ENCODE measurements at regions not wholly inside any gene's neighbourhood (a gene's known extent, or its start where the extent isn't known, plus 50 kb on each side); places are given as distances from the start of the nearest gene placed in this dataset.

DNA sequence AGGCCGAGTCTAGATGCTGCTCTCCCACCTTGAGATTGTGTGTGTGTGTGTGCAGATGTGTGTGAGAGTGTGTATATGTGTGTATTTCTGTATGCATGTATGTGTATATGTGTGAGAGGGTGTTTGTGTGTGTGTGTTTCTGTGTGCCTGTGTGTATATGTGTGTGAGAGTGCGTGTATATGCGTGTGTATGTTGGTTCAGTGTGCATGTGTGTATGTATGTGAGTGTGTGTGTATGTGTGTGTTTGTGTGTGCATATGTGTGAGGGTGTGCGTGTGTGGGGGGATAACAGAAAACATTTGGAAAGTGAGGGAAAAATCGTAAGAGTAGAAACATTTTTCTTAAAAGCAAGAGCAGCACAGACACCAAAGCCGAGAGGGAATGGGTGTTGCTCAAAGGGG lies 309.1 kb downstream of the NDUFA10 start:
- no peak for DNase-seq (ENCODE audit: low read depth in 2 of 2)

- no peak for DNase-seq (ENCODE audit: low read depth in 2 of 2)
Measured at GRCh38 chr2:239715606-239716005, 309.5 kb downstream of the NDUFA10 start.

- DNase-seq (ENCODE audit: low read depth in 2 of 2) = no peak
Measured at GRCh38 chr2:239715202-239715601, 309.9 kb downstream of the NDUFA10 start.

DNA sequence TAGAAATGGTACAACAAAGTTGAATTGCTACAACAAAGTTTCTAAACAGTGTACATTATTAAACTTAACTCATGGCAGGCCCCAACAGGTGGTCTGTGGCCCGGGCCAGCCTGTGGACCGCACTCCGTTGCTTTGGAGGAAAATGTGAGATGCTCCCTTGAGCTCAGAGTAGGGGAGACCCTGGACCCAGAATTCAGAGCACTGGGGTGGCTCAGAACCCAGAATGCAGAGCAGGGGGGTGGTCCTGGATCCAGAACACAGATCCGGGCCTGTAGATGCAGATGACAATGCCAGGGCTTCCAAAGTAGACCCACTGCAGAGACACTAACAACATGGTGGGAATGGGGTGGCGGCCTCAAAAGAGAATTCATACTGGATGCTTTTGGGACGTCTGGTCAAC lies 311.0 kb downstream of the NDUFA10 start:
- DNase-seq (ENCODE audit: low read depth in 2 of 2) = no peak

DNA sequence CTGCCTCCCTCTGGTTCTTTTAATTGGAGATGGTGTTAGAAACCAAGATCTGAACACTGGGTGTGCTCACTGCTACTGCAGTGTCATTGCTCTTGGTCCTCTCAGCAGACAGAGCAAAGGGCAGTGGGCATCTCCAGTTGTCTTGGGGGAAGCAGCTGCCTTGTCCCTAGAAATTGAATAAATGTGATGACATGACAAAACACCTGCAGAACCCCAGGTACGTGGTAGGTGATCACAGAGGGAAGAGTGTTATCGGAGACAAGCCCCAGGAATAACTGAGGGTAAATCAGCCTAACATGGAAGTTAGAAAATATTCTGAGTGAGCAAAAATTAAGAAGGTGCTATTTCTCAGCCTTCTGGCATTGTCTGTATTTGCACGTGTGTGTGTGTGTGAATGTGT lies 311.9 kb upstream of the HDAC4 start:
- DNase-seq (ENCODE audit: low read depth in 2 of 2) = no peak

DNA sequence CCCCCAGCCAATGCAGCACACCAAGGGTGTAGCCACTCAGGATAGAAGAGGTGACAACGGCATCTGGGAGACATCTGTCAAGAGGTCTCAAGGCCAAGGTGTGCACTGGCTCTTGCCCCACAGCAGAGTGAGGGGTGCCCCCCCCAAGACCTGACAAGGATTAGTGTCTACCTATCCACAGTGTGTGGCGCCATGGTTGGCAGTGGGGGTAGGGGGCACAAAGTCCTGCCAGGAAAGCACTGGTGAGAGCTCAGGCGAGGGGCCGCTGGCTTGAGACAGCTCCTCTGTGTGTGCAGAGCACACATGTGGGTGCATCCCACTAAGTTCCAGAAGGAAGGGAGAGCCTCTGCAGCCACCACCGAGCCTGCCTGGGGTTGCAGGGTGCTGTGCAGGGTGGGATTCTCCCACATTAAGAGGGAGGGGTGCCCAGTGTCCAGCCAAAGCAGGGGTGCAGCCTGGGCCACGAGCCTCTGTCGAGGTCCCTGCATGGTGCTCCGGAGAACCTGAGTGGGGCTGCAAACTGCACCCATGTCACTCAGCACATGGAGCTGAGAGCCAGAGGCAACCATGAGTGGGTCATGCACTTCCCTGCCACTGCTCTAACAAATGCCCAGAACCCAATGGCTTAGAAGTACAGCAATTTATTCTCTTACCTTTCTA lies 311.2 kb upstream of the HDAC4 start:
- DNase-seq (ENCODE audit: low read depth in 2 of 2) = no peak

DNA sequence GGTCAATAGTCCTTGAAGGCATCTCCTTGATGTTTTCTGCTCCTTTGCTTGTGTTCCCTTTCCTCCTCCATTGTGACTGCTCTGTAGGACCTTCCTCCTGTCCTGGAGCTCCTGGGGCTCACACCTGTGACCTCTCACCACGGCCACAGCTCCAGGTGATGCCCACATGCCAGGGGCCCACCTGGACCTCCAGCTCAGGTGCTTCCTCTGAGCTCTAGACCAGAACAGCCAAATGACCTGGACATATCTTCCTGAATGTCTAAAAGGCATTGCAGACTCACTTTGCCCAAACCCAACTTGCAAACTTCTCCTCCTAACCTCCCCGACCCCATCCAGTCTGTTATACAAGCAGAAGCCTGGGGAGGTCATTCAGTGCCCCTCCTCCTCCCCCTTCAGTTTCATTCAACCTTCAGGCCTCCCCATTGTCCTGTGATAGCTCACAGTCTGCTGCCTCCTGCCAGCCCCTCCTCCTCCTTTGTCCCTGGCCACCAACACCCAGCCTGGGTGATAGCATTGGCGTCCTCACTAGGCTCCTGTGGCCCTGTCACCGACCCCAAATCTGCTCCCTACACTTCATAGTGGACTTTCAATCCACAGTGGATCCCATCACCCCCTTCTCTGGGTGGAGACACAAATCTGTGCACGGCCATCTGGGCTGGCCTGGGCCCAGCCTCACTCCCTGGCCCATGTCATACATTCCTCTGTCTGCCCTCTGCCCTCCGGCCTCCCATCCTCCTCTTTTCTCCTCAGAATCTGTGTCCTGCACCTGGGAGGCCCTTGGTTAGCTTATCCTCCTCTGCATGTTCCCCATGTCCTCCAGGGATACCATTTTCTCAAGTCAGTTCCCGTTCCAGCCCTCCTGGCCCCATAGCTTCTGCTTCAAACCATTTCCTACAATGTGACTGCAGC lies 310.4 kb upstream of the HDAC4 start:
- DNase-seq (ENCODE audit: low read depth in 2 of 2) = no peak

GRCh38 chr2:239706367-239706766 lies 305.5 kb upstream of the HDAC4 start:
- DNase-seq (ENCODE audit: low read depth in 2 of 2) = no peak

GRCh38 chr2:239704737-239705136 lies 303.9 kb upstream of the HDAC4 start:
- DNase-seq (ENCODE audit: low read depth in 2 of 2) = no peak

DNA sequence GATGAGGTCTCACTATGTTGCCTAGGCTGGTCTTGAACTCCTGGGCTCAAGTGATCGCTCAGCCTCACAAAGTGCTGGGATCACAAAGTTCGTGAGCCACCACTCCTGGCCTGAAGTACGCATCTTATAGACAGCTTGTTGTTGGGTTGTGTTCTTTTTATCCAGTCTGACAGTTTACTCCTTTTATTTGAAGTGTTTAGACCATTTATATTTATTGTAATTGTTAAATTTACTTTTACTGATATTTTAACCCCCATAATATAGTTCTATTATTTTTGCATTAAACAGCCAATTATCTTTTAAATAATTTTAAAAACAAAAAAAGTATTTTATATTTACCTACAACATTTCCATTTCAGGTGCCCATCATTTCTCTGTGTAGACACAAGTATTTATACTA lies 303.0 kb upstream of the HDAC4 start:
- no peak for DNase-seq (ENCODE audit: low read depth in 2 of 2)

DNA sequence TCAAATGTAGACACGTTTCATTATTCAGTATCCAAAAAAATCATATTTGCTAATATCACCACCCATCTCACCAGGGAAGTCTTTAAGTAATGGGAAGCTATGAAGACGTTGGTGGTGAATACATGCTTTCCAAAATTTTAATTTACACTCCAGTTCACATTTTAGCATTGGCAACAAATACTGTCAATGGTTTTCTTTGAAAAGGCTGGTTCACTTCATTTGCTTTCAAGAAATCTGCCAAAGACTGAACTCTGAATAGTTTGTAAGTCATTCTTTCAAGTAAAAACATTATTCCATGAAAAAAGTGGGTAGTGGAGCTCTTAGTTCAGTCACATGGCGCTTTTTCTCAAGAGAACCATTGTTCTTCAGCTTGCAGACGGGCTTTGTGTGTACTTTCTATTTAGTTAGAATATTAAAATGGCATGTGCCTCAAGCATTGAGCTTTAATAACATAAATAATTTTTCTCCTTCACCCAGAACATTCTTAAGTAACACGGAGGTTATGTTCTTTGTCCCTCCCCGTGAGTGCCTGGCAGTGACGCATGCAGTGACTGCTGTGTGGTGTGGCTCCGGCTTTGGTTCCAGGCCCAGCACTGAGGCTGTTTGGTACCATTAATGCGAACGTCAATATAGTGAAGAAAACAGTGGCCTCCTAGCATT lies 300.0 kb upstream of the HDAC4 start:
- no peak for DNase-seq (ENCODE audit: low read depth in 2 of 2)

GRCh38 chr2:239697399-239698164 lies 296.8 kb upstream of the HDAC4 start:
- no peak for DNase-seq (ENCODE audit: low read depth in 2 of 2)

- no peak for DNase-seq (ENCODE audit: low read depth in 2 of 2)
Measured at GRCh38 chr2:239696559-239697207, 295.9 kb upstream of the HDAC4 start.

- no peak for DNase-seq (ENCODE audit: low read depth in 2 of 2)
Measured at GRCh38 chr2:239695728-239696240, 295.0 kb upstream of the HDAC4 start.

- no peak for DNase-seq (ENCODE audit: low read depth in 2 of 2)
Measured at GRCh38 chr2:239695106-239695727, 294.4 kb upstream of the HDAC4 start.

DNA sequence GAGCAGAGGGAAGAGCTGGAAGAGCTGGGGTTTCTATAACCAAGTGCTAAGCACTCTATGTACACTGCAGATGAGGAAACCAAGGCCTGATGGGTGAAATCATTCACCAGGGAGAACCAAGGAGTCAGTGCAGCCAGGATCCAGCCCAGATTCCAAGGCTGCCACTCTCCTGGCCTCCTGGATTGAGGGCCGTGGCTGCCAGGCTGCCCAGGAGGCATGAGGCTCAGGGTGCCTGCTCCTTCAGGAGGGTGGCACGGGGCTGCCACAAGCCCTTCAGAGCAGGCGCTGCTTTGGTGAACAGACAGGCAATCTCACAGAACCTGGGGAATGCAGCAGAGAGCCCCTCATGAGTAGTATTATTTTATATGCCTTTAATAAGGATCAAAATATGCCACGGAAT lies 293.7 kb upstream of the HDAC4 start:
- DNase-seq (ENCODE audit: low read depth in 2 of 2) = no peak

GRCh38 chr2:239693761-239694415 lies 293.1 kb upstream of the HDAC4 start:
- DNase-seq (ENCODE audit: low read depth in 2 of 2) = no peak

DNA sequence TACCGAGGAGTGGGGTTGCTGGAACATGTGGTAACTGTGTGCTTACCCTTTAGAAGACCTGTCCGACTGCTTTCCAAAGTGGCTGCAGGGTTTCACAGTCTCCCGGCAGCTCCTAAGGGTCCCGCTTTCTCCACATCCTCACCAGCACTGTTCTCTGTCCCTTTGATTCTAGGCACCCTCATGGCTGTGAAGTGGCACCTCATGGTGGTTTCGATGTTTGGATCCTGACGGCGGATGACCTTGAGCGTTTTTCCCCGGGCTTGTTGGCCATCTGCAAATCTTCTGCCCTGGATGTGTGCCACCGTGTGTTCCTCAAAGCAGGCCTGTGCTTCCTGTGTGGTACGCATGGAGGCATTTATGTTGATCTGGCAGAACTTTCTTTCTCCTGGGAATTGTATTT lies 292.5 kb upstream of the HDAC4 start:
- no peak for DNase-seq (ENCODE audit: low read depth in 2 of 2)

DNA sequence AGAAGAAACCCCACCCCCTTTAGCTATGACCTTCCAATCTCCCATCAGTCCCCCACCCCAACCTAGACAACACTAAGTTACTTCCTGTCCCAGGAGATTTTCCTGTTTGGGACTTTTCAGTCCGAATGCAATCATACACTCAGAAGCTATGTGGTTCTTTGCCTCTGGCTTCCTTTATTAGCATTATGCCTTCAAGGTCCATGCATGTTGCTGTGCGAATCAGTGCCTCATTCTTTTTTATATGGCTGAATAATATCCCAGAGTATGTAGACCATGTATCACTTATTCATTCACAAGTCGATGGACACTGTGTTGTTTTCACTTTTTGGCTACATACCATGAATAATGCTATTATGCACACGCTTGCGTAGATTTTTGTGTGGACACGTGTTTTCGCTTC lies 292.1 kb upstream of the HDAC4 start:
- DNase-seq (ENCODE audit: low read depth in 2 of 2) = no peak

DNA sequence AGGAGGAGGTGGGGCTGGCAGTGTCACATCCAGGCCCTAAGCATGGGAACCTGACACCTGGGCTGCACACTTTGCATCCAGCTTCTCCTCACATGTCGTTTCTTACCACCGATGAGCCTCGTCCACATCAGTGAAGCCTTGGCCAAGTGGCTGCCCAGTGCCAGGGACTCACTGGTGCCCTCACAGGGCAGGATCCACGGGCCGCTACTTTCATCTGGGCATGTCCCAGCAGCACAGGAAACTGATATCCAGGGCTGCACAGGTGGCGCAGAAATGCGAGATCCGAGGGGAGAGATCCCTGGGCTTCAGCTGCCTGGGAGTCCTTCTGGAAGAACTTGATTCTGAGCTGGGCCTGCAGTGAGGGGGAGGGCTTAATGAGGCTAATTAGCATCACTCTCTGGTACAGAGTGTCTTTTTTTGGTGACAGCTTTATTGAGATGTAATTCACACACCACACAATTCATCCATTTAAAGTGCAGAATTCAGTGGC lies 291.6 kb upstream of the HDAC4 start:
- DNase-seq (ENCODE audit: low read depth in 2 of 2) = no peak
